ENCODE measurements at regions not wholly inside any gene's neighbourhood (a gene's known extent, or its start where the extent isn't known, plus 50 kb on each side); places are given as distances from the start of the nearest gene placed in this dataset.

GRCh38 chr11:93902921-93903320 lies 52.5 kb upstream of the VSTM5 start:
- Mint-ChIP-seq H3K4me1 (ENCODE audit: low read depth) (no peaks in the 10 kb centered on the region), H3K27ac (no peak overlapping the region), H3K4me3 (no peak overlapping the region), H3K36me3 (ENCODE audit: low read depth) (no peaks in the 10 kb centered on the region), H3K27me3 (peaks cover 6% of the 10 kb centered on the region), H3K9me3 (no peaks in the 10 kb centered on the region)
- ChIA-PET POLR2A (no interaction called here), CTCF (no interaction called here)
- intact Hi-C loops (cut with micrococcal nuclease) = no loop called here
- ATAC-seq (no peak), DNase-seq (no peak)
- no peak for TF ChIP-seq CTCF (IDR thresholded peaks at IDR 0.05)

GRCh38 chr11:93903989-93904388 lies 53.6 kb upstream of the VSTM5 start:
- POLR2A ChIA-PET = no interaction called here
- no peak for ATAC-seq
- intact Hi-C loops (cut with micrococcal nuclease) = no loop called here
- no peak overlapping the region for H3K4me3 Mint-ChIP-seq
- TF ChIP-seq CTCF (IDR thresholded peaks at IDR 0.05) = no peak
- H3K27ac Mint-ChIP-seq = no peak overlapping the region
- CTCF ChIA-PET = interaction anchor here (1.1 kb wide), 1 partner anchor 8 kb away, joined by 3 read pairs; no protein-coding TSS in a partner anchor
- H3K9me3 Mint-ChIP-seq = no peaks in the 10 kb centered on the region
- H3K4me1 Mint-ChIP-seq (ENCODE audit: low read depth) = no peaks in the 10 kb centered on the region
- DNase-seq = no peak
- no peaks in the 10 kb centered on the region for H3K36me3 Mint-ChIP-seq (ENCODE audit: low read depth)
- peaks cover 2% of the 10 kb centered on the region for H3K27me3 Mint-ChIP-seq

GRCh38 chr11:93904716-93905115 lies 54.3 kb upstream of the VSTM5 start:
- H3K4me1 Mint-ChIP-seq (ENCODE audit: low read depth) = no peaks in the 10 kb centered on the region
- ChIA-PET CTCF (interaction anchor here (1.1 kb wide), 1 partner anchor 9 kb away, joined by 3 read pairs; no protein-coding TSS in a partner anchor), POLR2A (no interaction called here)
- no peaks in the 10 kb centered on the region for H3K36me3 Mint-ChIP-seq (ENCODE audit: low read depth)
- no peaks in the 10 kb centered on the region for H3K9me3 Mint-ChIP-seq
- H3K27me3 Mint-ChIP-seq = peaks cover 2% of the 10 kb centered on the region
- no peak overlapping the region for H3K4me3 Mint-ChIP-seq
- H3K27ac Mint-ChIP-seq = no peak overlapping the region
- TF ChIP-seq CTCF (IDR thresholded peaks at IDR 0.05) = no peak
- no peak for DNase-seq
- no peak for ATAC-seq
- intact Hi-C loops (cut with micrococcal nuclease) = no loop called here

- Mint-ChIP-seq H3K9me3 (no peaks in the 10 kb centered on the region), H3K27me3 (peaks cover 2% of the 10 kb centered on the region), H3K36me3 (ENCODE audit: low read depth) (no peaks in the 10 kb centered on the region), H3K4me1 (ENCODE audit: low read depth) (no peaks in the 10 kb centered on the region), H3K4me3 (no peak overlapping the region), H3K27ac (no peak overlapping the region)
- POLR2A ChIA-PET = no interaction called here
- ATAC-seq (no peak), DNase-seq (no peak)
- intact Hi-C loops (cut with micrococcal nuclease) = no loop called here
- no peak for TF ChIP-seq CTCF (IDR thresholded peaks at IDR 0.05)
- CTCF ChIA-PET = interaction anchor here (1.9 to 2.4 kb wide), 2 partner anchors 10 to 16 kb away, joined by 5 to 9 read pairs; no protein-coding TSS in a partner anchor
Measured at GRCh38 chr11:93905384-93905783, 55.0 kb upstream of the VSTM5 start.

GRCh38 chr11:93906486-93906885 lies 56.1 kb upstream of the VSTM5 start:
- POLR2A ChIA-PET = no interaction called here
- no peaks in the 10 kb centered on the region for H3K27me3 Mint-ChIP-seq
- H3K27ac Mint-ChIP-seq = no peak overlapping the region
- no peak for TF ChIP-seq CTCF (IDR thresholded peaks at IDR 0.05)
- ATAC-seq (no peak), DNase-seq (no peak)
- H3K9me3 Mint-ChIP-seq = no peaks in the 10 kb centered on the region
- H3K36me3 Mint-ChIP-seq (ENCODE audit: low read depth) = no peaks in the 10 kb centered on the region
- intact Hi-C loops (cut with micrococcal nuclease) = no loop called here
- H3K4me3 Mint-ChIP-seq = no peak overlapping the region
- H3K4me1 Mint-ChIP-seq (ENCODE audit: low read depth) = no peaks in the 10 kb centered on the region
- CTCF ChIA-PET = interaction anchor here (1.9 to 2.4 kb wide), 2 partner anchors 11 to 15 kb away, joined by 5 to 9 read pairs; no protein-coding TSS in a partner anchor

All from activated CD8-positive, alpha-beta T cell treated with anti-CD3 and anti-CD28 coated beads for 36 hours (primary cell).